ENCODE measurements at regions not wholly inside any gene's neighbourhood (a gene's known extent, or its start where the extent isn't known, plus 50 kb on each side); places are given as distances from the start of the nearest gene placed in this dataset.

GRCh38 chr9:29816954-29817703 lies 2243.8 kb upstream of the C9orf72 start:
- Histone ChIP-seq H4K20me1 (ENCODE audit: control insufficient read depth, insufficient read depth, insufficient read length) (no peaks in the 10 kb centered on the region), H3K79me1 (ENCODE audit: insufficient read depth, low read depth, low read length, poor library complexity, severe bottlenecking) (no peaks in the 10 kb centered on the region), H2BK15ac (ENCODE audit: low read depth, low read length) (no peak overlapping the region; the same call in 1 of the 2 replicates), H3K4me2 (ENCODE audit: insufficient read depth, insufficient read length, low read length) (no peak overlapping the region), H3T11ph (ENCODE audit: low read length) (no peak overlapping the region), H3K23me2 (ENCODE audit: insufficient read length, low read depth, low read length, poor library complexity, severe bottlenecking) (no peaks in the 10 kb centered on the region), H3K23ac (ENCODE audit: insufficient read length, low read depth, low read length) (no peak overlapping the region), H4K5ac (ENCODE audit: insufficient read length, low read depth, low read length) (no peak overlapping the region), H2BK120ac (ENCODE audit: low read depth, low read length, poor library complexity, severe bottlenecking) (no peak overlapping the region), H3K4ac (ENCODE audit: low read depth, low read length) (no peak overlapping the region), H3K27ac (ENCODE audit: insufficient read length, low read depth, low read length) (no peak overlapping the region), H2AK5ac (ENCODE audit: insufficient read length, low read length) (no peak overlapping the region), H3K79me2 (ENCODE audit: insufficient read depth, low read length) (no peaks in the 10 kb centered on the region), H3K56ac (ENCODE audit: insufficient read length, low read depth, low read length) (no peak overlapping the region), H4K91ac (ENCODE audit: insufficient read length, low read depth, low read length) (no peak overlapping the region), H2BK12ac (ENCODE audit: insufficient read length, low read depth, low read length) (no peak overlapping the region), H2BK5ac (ENCODE audit: insufficient read length, low read length) (no peak overlapping the region), H3K9me3 (ENCODE audit: control insufficient read depth, low read depth, low read length) (no peaks in the 10 kb centered on the region), H3K18ac (ENCODE audit: insufficient read length, low read depth, low read length) (no peak overlapping the region), H3K4me1 (ENCODE audit: insufficient read depth, low read length) (no peaks in the 10 kb centered on the region), H2AFZ (ENCODE audit: low read length) (no peak overlapping the region), H4K8ac (replicated peaks; ENCODE audit: insufficient read length, low read depth, low read length) (no peak overlapping the region), H3K9ac (ENCODE audit: extremely low read depth, insufficient read length, low read length) (no peak overlapping the region), H3K14ac (ENCODE audit: insufficient read depth, low read length) (no peak overlapping the region), H2BK20ac (ENCODE audit: low read depth, low read length, poor library complexity, severe bottlenecking) (no peak overlapping the region), H3K27me3 (ENCODE audit: insufficient read depth, low read length) (no peaks in the 10 kb centered on the region)
- peaks cover 2 to 31% (median 16%) of the 10 kb centered on the region in 3 experiments; a peak in 5 of 7 replicates for H3K36me3 Mint-ChIP-seq (ENCODE audit: insufficient read depth in 1 of 3, low read depth in 3 of 3)
- WGBS (ENCODE audit: extremely low coverage, insufficient read length, low lambda C conversion rate): no CpG with 5 or more reads among the region's 6 CpGs
- no peak for DNase-seq
- H3K9me3 Mint-ChIP-seq: peaks cover 27 to 28% of the 10 kb centered on the region in 2 experiments
- no peak overlapping the region for H3K4me3 Mint-ChIP-seq
- no peaks in the 10 kb centered on the region for H3K4me1 Mint-ChIP-seq
- H3K27ac Mint-ChIP-seq: no peak overlapping the region
- TF ChIP-seq CTCF (conservative IDR thresholded peaks at IDR 0.05): no peak
- H3K27me3 Mint-ChIP-seq (ENCODE audit: low read depth): no peaks in the 10 kb centered on the region

Data from H9 (cell line).